ENCODE measurements at regions not wholly inside any gene's neighbourhood (a gene's known extent, or its start where the extent isn't known, plus 50 kb on each side); places are given as distances from the start of the nearest gene placed in this dataset.

- no peak for DNase-seq
Measured at GRCh38 chr6:111959766-111960165, 86.5 kb upstream of the FYN start.

- no peak for DNase-seq
Measured at GRCh38 chr6:111967131-111967530, 86.8 kb upstream of the CCN6 start.

GRCh38 chr6:111970426-111970825 is 83.5 kb upstream of the CCN6 start:
- peak; percentile 36 to 76 (median 72) for DNase-seq

- peak in 1 of 3 donors; percentile 12 for DNase-seq
Measured at GRCh38 chr6:111971181-111971841, 82.6 kb upstream of the CCN6 start.

GRCh38 chr6:111971866-111972532 is 81.9 kb upstream of the CCN6 start:
- DNase-seq: peak; percentile 84 to 97 (median 96)

GRCh38 chr6:111972745-111973117 is 81.2 kb upstream of the CCN6 start:
- DNase-seq: no peak

GRCh38 chr6:111973118-111973761 is 80.7 kb upstream of the CCN6 start:
- peak; percentile 87 to 96 (median 95) for DNase-seq

- DNase-seq: peak in 2 of 3 donors; percentile 22 to 63
Measured at GRCh38 chr6:111973927-111974639, 79.8 kb upstream of the CCN6 start.

- peak in 2 of 3 donors; percentile 41 to 43 for DNase-seq
Measured at GRCh38 chr6:111975466-111975865, 78.4 kb upstream of the CCN6 start.

GRCh38 chr6:111976139-111976538 is 77.8 kb upstream of the CCN6 start:
- DNase-seq: no peak

- no peak for DNase-seq
Measured at GRCh38 chr6:111978532-111979149, 75.3 kb upstream of the CCN6 start.

- peak; percentile 27 to 42 (median 27) for DNase-seq
Measured at GRCh38 chr6:111979633-111980032, 74.3 kb upstream of the CCN6 start.

- DNase-seq: no peak
Measured at GRCh38 chr6:111980143-111980542, 73.8 kb upstream of the CCN6 start.

GRCh38 chr6:111980971-111981840 is 72.7 kb upstream of the CCN6 start:
- no peak for DNase-seq

GRCh38 chr6:111982681-111983080 is 71.2 kb upstream of the CCN6 start:
- DNase-seq: no peak

- DNase-seq: peak in 1 of 3 donors; percentile 29
Measured at GRCh38 chr6:111983193-111983592, 70.7 kb upstream of the CCN6 start.

GRCh38 chr6:111984081-111984480 is 69.8 kb upstream of the CCN6 start:
- DNase-seq: peak in 2 of 3 donors; percentile 38 to 39

- no peak for DNase-seq
Measured at GRCh38 chr6:111984516-111985201, 69.2 kb upstream of the CCN6 start.

- DNase-seq: peak; percentile 71 to 90 (median 89)
Measured at GRCh38 chr6:111985202-111985731, 68.6 kb upstream of the CCN6 start.

- DNase-seq: no peak
Measured at GRCh38 chr6:111986651-111987050, 67.3 kb upstream of the CCN6 start.

- no peak for DNase-seq
Measured at GRCh38 chr6:111987295-111987694, 66.6 kb upstream of the CCN6 start.

Data from suppressor macrophage treated with lipopolysaccharide for 1 hour (primary cell).